ENCODE measurements at regions not wholly inside any gene's neighbourhood (a gene's known extent, or its start where the extent isn't known, plus 50 kb on each side); places are given as distances from the start of the nearest gene placed in this dataset.
A peak's percentile ranks its signal among the peaks of the same experiment; 100 is the strongest.
"Not testable (repeated sequence)": the region's sequence is repeated elsewhere in the genome, so short reads cannot be mapped to it uniquely, and the experiment has no call there.

DNA sequence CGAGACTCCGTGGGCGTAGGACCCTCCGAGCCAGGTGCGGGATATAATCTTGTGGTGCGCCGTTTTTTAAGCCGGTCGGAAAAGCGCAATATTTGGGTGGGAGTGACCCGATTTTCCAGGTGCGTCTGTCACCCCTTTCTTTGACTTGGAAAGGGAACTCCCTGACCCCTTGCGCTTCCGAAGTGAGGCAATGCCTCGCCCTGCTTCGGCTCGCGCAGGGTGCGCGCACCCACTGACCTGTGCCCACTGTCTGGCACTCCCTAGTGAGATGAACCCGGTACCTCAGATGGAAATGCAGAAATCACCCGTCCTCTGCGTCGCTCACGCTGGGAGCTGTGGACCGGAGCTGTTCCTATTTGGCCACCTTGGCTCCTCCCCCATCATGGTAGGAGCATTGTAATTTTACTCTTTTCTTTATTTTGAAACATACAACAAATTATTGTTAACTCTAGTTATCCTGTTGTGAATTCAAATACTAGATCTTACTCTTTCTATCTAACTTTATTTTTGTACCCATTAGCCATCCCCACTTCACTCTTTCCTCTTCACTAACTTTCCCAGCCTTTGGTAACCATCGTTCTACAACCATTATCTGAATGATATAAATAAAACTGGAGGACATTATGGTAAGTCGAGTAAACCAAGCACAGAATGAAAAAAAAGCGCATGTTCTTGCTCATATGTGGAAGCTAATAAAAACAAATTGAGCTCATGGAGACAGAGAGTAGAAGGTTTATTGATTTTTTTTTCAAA is 295.1 kb downstream of the TEX13C start:
- DNase-seq (ENCODE audit: low spot score in 2 of 2); H3K27ac Mint-ChIP-seq; H3K9me3 Mint-ChIP-seq; ATAC-seq; H3K36me3 Mint-ChIP-seq: not testable (repeated sequence)

DNA sequence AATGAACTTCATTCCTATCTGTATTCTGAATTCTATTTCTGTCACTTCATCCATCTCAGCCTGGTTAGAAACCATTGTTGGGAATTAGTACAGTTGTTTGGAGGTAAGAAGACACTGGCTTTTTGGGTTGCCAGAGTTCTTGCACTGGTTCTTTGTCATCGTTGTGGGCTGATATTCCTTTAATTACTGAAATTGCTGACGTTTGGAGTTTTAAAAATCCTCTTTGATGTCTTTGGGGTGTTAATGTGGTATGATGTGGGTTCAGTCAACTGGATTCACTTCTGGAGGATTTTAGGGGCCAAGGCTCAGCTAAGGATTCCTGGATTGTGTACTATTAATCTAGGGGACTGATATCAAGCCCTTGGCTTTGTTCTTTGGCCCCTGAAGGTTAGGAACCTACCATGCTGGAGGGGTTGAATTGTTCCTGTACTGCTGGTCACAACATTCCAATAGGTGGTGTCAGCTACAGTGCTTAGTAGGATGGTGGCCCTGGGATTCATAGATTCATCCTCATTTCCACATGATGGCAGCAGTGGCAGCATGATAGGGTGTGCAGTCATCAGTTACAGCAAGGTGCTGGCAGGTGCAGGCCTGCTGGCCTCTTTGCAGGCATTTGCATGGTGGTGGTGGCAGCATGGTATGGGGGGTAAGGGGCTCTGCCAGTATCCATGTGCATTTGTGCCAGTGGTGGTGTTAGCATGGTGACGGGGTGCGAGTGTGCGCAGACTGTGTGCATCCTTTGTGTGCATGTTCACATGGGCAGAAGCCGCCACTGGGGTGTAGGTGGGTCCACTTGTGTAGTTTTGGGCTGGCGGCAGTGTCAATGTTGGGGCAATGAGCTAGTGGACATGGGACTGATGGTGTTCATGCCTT is 301.3 kb downstream of the TEX13C start:
- ATAC-seq (no peak), DNase-seq (ENCODE audit: low spot score in 2 of 2) (no peak)
- Mint-ChIP-seq H3K9me3 (no peaks in the 10 kb centered on the region), H3K27ac (no peak overlapping the region), H3K36me3 (no peaks in the 10 kb centered on the region)

DNA sequence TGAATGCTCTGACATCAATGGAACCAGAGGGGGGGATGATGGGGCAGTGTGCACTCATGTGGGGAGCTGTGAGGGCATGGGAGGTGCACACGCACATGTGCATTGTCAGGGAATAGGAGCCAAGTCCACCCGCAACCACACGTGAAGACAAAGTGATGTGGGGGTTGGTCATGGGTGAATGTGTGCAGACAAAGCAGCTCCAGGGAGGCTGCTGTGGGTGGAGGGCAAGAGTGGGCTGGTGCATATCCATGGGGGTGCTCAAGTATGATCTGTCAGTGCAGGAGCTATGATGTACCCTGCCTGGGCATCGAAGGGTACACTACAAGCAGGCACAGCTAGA is 301.9 kb downstream of the TEX13C start:
- Mint-ChIP-seq H3K9me3 (no peaks in the 10 kb centered on the region), H3K36me3 (no peaks in the 10 kb centered on the region), H3K27ac (no peak overlapping the region)
- ATAC-seq (no peak), DNase-seq (ENCODE audit: low spot score in 2 of 2) (no peak)

DNA sequence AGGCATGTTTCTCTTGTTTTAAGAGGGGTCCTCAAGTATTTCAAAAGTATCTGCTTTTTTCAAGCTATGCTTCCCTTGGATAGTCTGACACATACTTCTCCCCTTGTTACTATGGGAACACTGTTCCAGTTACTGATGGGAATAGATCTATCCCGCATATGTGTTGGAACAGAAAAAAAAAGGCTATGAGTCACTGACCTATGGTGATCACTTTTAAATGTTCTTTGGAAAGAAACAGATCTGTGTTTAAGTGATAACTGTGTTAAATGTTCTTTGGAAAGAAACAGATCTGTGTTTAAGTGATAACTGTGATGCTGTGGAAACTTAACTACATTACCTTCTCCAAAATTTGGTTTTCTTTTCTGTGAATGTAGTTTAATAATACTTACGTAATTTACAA is 303.2 kb downstream of the TEX13C start:
- Mint-ChIP-seq H3K27ac (no peak overlapping the region), H3K9me3 (no peaks in the 10 kb centered on the region), H3K36me3 (no peaks in the 10 kb centered on the region)
- ATAC-seq (no peak), DNase-seq (ENCODE audit: low spot score in 2 of 2) (no peak)

DNA sequence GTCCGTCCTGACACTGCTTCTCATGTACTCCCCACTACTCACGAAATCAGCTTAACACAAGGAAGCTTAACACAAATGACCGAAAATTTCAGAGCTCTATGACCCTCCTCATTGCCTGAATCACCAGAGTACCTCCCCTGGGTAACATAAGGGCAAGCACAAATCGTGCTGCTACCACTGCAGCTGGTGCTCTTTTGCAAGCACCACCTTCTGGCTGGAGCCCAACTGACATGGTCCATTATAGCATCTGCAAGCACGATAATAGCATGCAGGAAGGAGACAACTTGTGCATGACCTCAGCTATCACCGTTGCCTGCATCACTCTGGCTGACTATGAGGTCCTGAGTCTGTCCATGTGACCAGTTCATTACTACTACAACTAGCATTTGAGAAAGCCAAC is 308.0 kb downstream of the TEX13C start:
- peaks cover 0 to 6% of the 10 kb centered on the region in 2 donors for H3K9me3 Mint-ChIP-seq
- ATAC-seq (no peak), DNase-seq (ENCODE audit: low spot score in 2 of 2) (no peak)
- no peak overlapping the region for H3K27ac Mint-ChIP-seq
- no peaks in the 10 kb centered on the region for H3K36me3 Mint-ChIP-seq

DNA sequence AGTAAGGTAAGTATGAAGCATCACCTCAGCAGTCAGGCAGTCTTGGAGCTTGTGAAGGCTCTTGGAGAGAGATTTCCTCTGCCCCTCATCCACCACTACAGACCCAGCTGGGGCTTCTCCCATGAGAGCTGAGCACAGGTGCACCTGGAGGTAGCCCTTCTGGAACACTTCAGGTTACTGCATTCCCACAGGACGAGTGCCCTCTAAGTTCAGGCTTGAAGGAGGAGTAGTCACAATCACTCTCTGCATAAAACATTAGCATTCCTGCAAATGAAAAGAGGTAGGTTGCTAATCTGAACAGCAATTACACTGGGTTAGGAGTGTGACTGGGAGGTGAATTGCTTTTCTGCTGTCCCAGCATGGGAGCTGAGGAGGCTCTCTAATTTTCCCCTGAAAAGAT is 308.8 kb downstream of the TEX13C start:
- H3K9me3 Mint-ChIP-seq = peaks cover 0 to 6% of the 10 kb centered on the region in 2 donors
- DNase-seq (ENCODE audit: low spot score in 2 of 2) = no peak
- no peak overlapping the region for H3K27ac Mint-ChIP-seq
- no peak for ATAC-seq
- H3K36me3 Mint-ChIP-seq = no peaks in the 10 kb centered on the region

DNA sequence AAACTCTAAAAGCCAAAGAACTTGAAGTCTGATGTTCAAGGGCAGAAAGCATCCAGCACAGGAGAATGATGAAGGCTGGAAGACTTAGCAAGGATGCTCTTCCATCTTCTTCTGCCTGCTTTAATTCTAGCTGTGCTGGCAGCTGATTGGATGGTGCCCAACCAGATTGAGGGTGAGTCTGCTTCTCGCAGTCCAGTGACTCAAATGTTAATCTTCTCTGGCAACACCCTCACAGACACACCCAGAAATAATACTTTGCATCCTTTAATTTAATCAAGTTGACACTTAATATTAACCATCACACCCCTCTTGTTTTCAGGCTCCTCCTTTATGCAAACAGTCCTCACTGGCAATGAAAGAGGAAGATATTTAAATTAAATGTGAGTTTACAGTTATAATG is 321.7 kb downstream of the TEX13C start:
- ATAC-seq (no peak), DNase-seq (ENCODE audit: low spot score in 2 of 2) (no peak)
- Mint-ChIP-seq H3K36me3 (no peaks in the 10 kb centered on the region), H3K9me3 (no peaks in the 10 kb centered on the region), H3K27ac (no peak overlapping the region)

DNA sequence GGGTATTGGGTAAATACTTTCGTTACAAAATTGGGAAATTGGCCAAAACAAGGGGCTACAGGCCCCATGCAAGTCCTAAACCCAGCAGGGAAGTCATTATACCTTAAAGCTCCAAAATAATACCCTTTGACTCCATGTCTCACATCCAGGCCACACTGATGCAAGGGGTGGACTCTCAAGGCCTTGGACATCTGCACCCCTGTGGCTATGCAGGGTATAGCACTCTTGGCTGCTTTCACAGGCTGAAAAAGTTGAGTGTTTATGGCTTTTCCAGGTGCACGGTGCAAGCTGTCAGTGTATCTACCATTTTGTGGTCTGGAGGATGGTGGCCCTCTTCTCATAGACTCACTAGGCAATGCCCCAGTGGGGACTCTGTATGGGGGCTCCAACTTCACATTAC is 326.5 kb downstream of the TEX13C start:
- Mint-ChIP-seq H3K9me3 (no peaks in the 10 kb centered on the region), H3K27ac (no peak overlapping the region)

DNA sequence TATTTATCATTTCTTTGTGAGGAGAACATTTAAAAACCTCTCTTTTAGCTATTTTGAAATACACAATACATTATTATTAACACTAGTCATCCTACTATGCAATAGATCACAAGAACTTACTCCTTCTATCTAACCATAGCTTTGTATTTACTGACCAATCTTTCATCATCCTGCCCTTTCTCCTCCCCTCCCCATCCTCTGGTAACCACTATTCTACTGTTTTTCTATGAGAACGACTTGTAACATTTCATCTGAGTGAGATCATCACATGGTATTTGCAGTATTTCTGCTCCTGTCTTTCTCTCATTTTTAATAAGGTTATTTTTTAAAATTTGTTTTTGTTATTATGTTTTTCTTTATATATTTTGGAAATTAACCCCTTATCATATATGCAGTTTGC is 331.8 kb downstream of the TEX13C start:
- Mint-ChIP-seq H3K9me3 (no peaks in the 10 kb centered on the region), H3K27ac (no peak overlapping the region), H3K36me3 (no peaks in the 10 kb centered on the region)
- no peak for DNase-seq (ENCODE audit: low spot score in 2 of 2)
- ATAC-seq = no peak

More for the DNA sequence above, 326.5 kb downstream of the TEX13C start:
- no peak for ATAC-seq
- H3K36me3 Mint-ChIP-seq = no peaks in the 10 kb centered on the region
- no peak for DNase-seq (ENCODE audit: low spot score in 2 of 2)

DNA sequence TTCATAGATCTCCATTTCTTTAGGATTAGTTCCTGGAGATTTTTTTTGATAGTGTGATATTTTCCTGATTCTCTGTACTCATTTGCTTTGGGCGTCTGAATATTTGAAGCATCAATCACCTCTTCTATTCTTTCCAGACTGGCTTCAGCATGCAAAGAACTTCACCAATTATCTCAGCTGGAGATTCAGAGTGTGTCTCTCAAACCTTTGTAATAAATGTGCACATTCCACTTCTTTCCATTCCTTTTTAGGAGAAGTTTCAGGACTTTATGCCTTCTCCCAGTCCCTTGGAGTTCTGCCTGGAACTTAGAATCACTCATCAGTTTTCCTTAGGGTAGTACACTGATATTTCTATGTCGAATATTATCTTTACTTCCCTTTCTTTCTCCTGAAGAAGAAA is 334.8 kb downstream of the TEX13C start:
- ATAC-seq = no peak
- peak overlapping the region in 1 of 2 donors; percentile 44 for H3K27ac Mint-ChIP-seq
- H3K36me3 Mint-ChIP-seq = no peaks in the 10 kb centered on the region
- H3K9me3 Mint-ChIP-seq = no peaks in the 10 kb centered on the region
- no peak for DNase-seq (ENCODE audit: low spot score in 2 of 2)

DNA sequence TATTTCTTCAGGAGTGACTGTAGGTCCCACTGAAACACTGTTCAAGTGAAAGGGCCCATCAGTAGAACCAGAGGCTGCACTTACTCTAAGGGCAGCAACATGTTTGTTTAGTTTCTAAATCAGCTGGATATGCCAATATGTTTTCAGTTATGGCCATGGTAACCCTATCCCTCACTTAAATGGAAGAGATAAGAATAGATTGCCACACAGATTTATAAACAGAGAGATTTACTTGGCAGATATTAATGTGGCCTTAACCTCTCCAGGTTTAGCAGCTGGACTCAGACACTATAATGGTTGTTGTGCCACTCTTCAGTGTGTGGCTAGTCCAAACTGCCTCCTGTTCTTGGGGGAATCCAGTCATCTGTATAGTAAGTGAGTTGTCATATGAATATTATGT is 354.1 kb downstream of the TEX13C start:
- DNase-seq (ENCODE audit: low spot score in 2 of 2) (no peak), ATAC-seq (no peak)
- Mint-ChIP-seq H3K9me3 (peaks cover 0 to 5% of the 10 kb centered on the region in 2 donors), H3K27ac (no peak overlapping the region), H3K36me3 (no peaks in the 10 kb centered on the region)

DNA sequence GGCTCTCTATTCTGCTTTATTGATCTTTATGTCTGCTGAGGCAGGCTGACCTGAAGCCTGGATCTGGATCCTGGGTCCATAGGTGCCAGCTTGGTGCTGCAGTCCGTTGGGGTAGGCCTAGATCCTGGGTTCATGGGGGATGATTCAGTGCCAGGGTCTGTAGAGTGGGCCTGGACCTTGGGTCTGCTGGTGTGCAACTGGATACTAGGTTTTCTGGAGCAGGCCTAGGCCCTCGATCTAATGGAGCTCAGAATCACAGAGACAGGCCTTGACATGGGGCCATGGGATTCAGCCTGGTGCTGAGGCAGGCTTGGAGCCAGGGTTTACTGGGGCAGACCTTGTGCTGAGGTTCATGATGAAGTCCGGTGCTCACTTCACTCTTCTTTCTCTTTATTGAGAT is 358.6 kb downstream of the TEX13C start:
- DNase-seq (ENCODE audit: low spot score in 2 of 2) (no peak), ATAC-seq (no peak)
- H3K27ac Mint-ChIP-seq = no peak overlapping the region
- no peaks in the 10 kb centered on the region for H3K36me3 Mint-ChIP-seq
- peaks cover 0 to 5% of the 10 kb centered on the region in 2 donors for H3K9me3 Mint-ChIP-seq

DNA sequence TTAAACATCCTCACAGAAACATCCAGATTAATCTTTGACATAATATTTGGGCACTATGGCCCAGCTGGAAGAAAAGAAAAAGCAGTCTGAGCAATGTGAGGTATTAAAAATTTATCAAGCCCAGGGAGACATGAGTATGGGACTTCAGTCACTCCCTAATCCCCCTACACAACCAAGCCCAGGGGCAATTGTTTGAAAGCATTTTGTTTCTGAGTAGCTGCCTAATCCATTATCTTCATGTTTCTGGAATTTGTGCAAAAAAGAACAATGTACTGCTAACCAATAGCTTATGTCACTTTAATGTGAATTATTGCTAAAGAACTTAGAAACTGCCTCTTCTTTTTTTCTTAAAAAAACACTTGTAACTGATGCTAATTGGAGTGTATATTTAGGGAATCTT is 360.7 kb downstream of the TEX13C start:
- DNase-seq (ENCODE audit: low spot score in 2 of 2) (no peak), ATAC-seq (no peak)
- Mint-ChIP-seq H3K36me3 (no peaks in the 10 kb centered on the region), H3K27ac (no peak overlapping the region), H3K9me3 (peaks cover 0 to 5% of the 10 kb centered on the region in 2 donors)

DNA sequence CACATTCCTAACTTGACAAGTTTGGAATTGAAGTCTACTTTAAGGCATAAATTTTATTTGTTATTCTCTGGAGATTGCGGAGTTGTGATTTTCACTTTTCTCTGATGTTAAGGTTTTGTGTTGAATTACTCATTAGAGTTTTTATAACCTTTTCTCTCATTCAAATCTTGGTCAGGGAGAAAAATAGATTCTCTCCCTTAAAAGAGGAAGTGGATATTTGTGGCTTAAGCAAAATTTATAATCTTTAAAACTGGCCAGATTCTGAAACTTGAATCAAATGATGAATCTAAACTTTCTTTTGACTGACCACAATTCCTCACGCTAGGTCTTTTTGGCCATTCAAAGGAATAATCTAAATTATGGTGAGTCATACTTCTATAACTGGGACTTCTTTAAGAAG is 361.4 kb downstream of the TEX13C start:
- no peaks in the 10 kb centered on the region for H3K36me3 Mint-ChIP-seq
- DNase-seq (ENCODE audit: low spot score in 2 of 2) (no peak), ATAC-seq (no peak)
- peaks cover 0 to 5% of the 10 kb centered on the region in 2 donors for H3K9me3 Mint-ChIP-seq
- H3K27ac Mint-ChIP-seq = no peak overlapping the region

DNA sequence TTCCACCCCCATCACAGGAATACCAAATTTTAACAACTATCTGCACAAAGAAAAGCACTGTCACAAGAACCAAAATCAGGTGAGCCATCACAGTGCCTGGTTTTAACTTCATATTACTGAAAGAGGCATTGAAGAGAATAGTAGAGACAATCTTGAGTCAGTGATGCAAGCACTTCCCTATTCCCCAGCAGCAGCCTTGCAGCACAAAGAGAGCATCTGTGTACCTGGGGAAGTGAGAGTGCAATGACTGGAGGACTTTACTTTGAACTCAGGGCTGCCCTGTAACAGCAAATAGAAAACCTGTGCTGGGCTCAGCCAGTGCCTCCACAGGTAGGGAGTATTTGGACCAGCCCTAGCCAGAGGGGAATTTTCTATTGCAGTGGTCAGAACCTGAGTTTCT is 361.8 kb downstream of the TEX13C start:
- DNase-seq (ENCODE audit: low spot score in 2 of 2) = no peak
- no peak for ATAC-seq
- Mint-ChIP-seq H3K36me3 (no peaks in the 10 kb centered on the region), H3K9me3 (peaks cover 0 to 5% of the 10 kb centered on the region in 2 donors), H3K27ac (no peak overlapping the region)

DNA sequence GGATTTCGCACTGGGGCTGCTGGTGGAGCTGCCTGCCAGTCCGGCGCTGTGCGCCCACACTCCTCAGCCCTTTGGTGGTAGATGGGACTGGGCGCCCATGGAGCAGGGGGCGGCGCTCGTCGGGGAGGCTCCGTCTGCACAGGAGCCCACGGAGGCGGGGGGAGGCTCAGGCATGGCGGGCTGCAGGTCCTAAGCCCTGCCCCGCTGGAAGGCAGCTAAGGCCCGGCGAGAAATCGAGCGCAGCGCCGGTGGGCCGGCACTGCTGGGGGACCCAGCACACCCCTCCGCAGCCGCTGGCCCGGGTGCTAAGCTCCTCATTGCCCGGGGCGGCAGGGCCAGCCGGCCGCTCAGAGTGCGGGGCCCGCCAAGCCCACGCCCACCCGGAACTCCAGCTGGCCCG is 370.9 kb downstream of the TEX13C start:
- H3K36me3 Mint-ChIP-seq; ATAC-seq; H3K27ac Mint-ChIP-seq; H3K9me3 Mint-ChIP-seq; DNase-seq (ENCODE audit: low spot score in 2 of 2): not testable (repeated sequence)

DNA sequence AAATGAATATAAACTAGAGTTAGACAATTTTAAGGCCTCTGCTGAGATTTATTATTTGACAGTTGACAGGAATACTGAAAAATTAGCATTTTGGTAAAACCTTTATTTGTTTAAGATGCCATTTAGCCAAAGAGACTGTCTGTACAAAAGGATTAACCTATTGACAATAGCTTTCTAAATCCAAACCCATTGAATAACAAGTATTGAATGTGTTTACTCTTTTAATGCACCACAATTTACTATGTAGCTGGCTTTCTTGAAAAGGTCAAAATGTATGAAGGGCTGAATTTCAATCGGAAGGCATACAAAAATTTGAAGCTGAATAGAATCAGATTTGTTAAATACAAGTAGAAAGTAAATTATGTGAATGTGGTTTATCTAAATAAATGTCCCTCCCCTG is 374.5 kb downstream of the TEX13C start:
- no peak for DNase-seq (ENCODE audit: low spot score in 2 of 2)
- Mint-ChIP-seq H3K27ac (no peak overlapping the region), H3K36me3 (no peaks in the 10 kb centered on the region), H3K9me3 (no peaks in the 10 kb centered on the region)
- ATAC-seq = no peak

DNA sequence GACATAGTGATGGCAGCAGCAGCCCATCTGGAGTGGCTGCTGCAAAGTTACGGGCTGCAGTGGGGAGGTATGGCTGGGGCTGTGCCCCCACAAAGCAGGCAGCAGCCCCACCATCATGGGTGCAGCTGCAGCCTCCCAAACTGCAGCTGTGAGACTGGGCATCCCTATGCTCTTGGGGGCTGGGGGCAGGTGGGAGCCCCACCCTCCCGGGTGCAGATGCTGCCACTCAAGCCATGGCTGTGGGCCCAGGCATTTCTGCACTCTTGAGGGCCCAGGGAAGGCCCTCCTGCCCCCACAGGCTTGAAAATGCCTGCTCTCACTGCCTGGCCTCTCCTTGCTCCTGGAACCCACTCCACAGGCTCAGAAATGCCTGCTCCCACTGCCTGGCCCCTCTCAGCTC is 389.4 kb downstream of the TEX13C start:
- Mint-ChIP-seq H3K9me3 (no peaks in the 10 kb centered on the region), H3K36me3 (no peaks in the 10 kb centered on the region), H3K27ac (no peak overlapping the region)
- no peak for DNase-seq (ENCODE audit: low spot score in 2 of 2)
- ATAC-seq = no peak

All from activated naive CD4-positive, alpha-beta T cell treated with anti-CD3 and anti-CD28 coated beads, Interleukin-2, amount 50 U/mL, for 72 hours (primary cell).